HL-60 (cell line): ENCODE measurements at regions not wholly inside any gene's neighbourhood (a gene's known extent, or its start where the extent isn't known, plus 50 kb on each side); places are given as distances from the start of the nearest gene placed in this dataset.

ENCODE experiments used
- DNase-seq, 2 experiments: peaks; one replicate each; pipeline ENCODE4 v3.0.0-alpha.2; 2010 to 2020; ENCODE audit warnings: low read depth in 1 of 2, low spot score in 1 of 2
- H3K27ac ChIP-seq: fragments of 250-450 bp; sonication (Bioruptor Pico); replicated peaks from 2 replicates; pipeline ENCODE4 v1.5.1; 2020; ENCODE audit warnings: mild to moderate bottlenecking, moderate library complexity
- H3K27me3 ChIP-seq: fragments of 250-450 bp; sonication (Bioruptor Pico); 2 replicates; pipeline ENCODE4 v1.5.1; 2021; ENCODE audit warnings: mild to moderate bottlenecking, moderate library complexity; ENCODE audit not compliant: insufficient read depth, poor library complexity, severe bottlenecking
- H3K4me3 ChIP-seq: replicated peaks from 2 replicates; pipeline ENCODE4 v1.5.1; 2011; ENCODE audit warnings: mild to moderate bottlenecking, control low read depth, low read length; ENCODE audit not compliant: insufficient read depth
- CTCF ChIP-seq: IDR thresholded peaks from one replicate; pipeline ENCODE4 v1.5.1; 2011; ENCODE audit warnings: low read length, control low read depth, inconsistent platforms; ENCODE audit not compliant: insufficient read depth
- GABPA ChIP-seq: IDR thresholded peaks from 2 replicates; pipeline ENCODE4 v1.6.1; 2012; ENCODE audit warnings: low read depth
- POLR2AphosphoS5 ChIP-seq: IDR thresholded peaks from 2 replicates; pipeline ENCODE4 v1.6.1; 2012; ENCODE audit warnings: low read depth
- REST ChIP-seq: IDR thresholded peaks from 2 replicates; pipeline ENCODE4 v1.6.1; 2012; ENCODE audit warnings: low read depth; ENCODE audit not compliant: insufficient replicate concordance
- SPI1 ChIP-seq: IDR thresholded peaks from 2 replicates; pipeline ENCODE4 v1.6.1; 2012; ENCODE audit warnings: low read depth, mild to moderate bottlenecking, borderline replicate concordance

GRCh38 chr13:64028551-64028950 lies 2612.9 kb upstream of the PCDH20 start:
- Histone ChIP-seq H3K4me3 (no peak overlapping the region), H3K27me3 (no peaks in the 10 kb centered on the region), H3K27ac (no peak overlapping the region)
- TF ChIP-seq REST (no peak), SPI1 (no peak), CTCF (no peak), POLR2AphosphoS5 (no peak), GABPA (no peak)
- DNase-seq: no peak

- Histone ChIP-seq H3K4me3 (no peak overlapping the region), H3K27ac (no peak overlapping the region), H3K27me3 (no peaks in the 10 kb centered on the region)
- no peak for DNase-seq
- TF ChIP-seq SPI1 (no peak), GABPA (no peak), CTCF (no peak), REST (no peak), POLR2AphosphoS5 (no peak)
These were observed 2604.5 kb upstream of the PCDH20 start for GRCh38 chr13:64020126-64020525.

GRCh38 chr13:64007339-64007738 lies 2591.7 kb upstream of the PCDH20 start:
- DNase-seq: no peak
- H3K27ac ChIP-seq: no peak overlapping the region
- no peak overlapping the region for H3K4me3 ChIP-seq
- TF ChIP-seq POLR2AphosphoS5: no peak
- TF ChIP-seq GABPA: no peak
- no peak for TF ChIP-seq REST
- TF ChIP-seq SPI1: no peak
- no peak for TF ChIP-seq CTCF
- H3K27me3 ChIP-seq: no peaks in the 10 kb centered on the region
